ENCODE measurements at regions not wholly inside any gene's neighbourhood (a gene's known extent, or its start where the extent isn't known, plus 50 kb on each side); places are given as distances from the start of the nearest gene placed in this dataset.
"Not testable (repeated sequence)": the region's sequence is repeated elsewhere in the genome, so short reads cannot be mapped to it uniquely, and the experiment has no call there.

DNA sequence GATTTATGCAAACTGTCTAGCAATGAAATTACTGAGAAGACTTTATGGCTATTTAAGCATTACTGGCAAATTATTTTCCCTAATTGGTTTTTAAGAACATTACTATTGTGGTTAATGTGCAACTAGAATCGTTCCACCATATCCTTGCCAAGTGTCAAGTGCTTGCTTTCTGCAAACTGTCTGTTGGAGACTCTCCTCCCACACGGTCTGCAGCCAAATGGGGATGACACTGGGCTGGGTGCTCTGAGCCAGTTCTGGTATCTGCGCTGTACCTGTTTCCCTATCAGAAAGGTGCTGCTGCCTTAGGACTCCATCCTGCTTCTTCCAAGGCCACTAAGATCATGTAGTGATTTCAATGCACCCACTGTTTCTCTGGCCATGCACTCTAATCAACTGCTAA, 110.4 kb downstream of the RAMP3 start:
- no peak for DNase-seq (ENCODE audit: low spot score)

DNA sequence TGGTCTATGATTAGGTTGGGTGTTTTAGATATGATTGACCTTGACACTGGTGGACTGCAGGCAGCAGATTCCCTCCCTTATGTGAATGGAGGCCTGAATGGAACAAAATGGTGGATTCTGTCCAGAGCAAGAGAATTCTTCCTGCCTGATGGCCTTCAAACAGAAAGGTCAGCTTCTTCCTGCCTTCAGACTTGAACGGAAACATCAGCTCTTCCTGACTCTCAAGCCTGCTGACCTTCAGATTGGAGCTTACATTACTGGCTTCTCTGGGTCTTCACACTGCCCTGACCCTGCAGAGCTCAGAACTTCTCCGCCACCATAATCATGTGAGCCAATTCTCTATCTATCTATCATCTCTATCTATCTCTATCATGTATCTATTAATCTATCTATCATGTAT, 111.6 kb downstream of the RAMP3 start:
- no peak for DNase-seq (ENCODE audit: low spot score)

DNA sequence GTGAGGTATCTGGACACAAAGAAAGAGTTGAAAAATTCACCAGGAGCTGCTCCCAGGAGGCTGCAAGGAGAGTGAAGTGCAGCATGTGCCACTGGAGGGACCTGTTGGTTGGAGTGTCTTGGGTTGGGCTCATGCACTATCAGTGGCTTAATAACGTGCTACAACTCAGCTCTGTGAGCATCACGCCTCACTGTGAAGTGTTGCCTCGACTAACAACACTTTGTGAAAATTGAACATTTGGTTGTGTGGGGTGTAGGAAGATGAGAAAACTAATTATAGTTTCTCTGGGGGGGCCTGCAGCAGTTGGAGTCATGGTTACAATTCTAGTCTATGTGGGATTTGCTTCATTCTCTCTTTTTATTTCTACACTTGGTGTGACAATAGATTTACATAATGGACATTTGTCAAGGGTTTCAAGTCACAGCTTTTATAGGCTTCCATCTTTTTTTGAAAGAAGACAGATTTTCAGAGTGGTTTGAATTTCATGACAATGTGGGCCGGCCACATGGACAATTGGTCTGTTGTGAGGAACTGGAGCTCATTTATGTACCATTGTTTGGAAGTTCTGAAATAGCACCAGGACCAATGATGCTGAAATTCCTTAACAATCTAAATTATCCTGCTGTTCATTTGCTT, 121.3 kb downstream of the RAMP3 start:
- DNase-seq (ENCODE audit: low spot score): no peak

DNA sequence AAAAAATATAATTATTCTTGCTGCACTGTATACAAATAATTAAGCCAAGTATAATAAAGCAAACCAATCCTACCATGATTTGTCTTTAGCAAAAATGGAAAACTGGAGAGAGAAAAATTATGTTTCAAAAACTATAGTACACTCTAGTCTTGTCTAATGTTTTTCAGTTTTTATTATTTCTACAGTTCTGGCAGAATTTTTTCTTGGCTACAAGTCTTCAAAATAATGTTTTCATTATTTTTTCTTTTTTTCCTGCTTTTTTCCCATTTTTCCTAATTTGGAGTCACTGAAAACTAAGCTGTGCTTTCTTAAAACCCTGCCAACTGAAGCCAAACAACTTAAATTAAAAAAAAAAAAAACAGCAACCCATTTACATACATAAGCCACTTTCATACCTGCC, 132.0 kb downstream of the RAMP3 start:
- DNase-seq (ENCODE audit: low spot score): not testable (repeated sequence)

DNA sequence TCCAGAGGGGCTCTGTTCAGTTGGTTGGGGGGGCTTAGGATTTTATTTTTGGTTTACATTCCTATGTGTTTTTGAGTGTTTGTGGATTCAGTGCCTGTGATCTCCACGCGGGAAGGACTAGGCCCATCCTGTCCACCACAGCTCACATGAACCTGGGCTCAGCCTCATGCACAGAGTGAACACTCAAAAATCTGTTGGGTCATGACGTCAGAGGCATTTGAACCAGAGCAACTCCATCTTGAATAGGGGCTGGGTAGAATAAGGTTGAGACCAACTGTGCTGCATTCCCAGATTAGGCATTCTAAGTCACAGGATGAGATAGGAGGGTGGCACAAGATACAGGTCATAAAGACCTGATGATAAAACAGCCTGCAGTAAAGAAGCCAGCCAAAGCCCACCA, 133.3 kb downstream of the RAMP3 start:
- no peak for DNase-seq (ENCODE audit: low spot score)

DNA sequence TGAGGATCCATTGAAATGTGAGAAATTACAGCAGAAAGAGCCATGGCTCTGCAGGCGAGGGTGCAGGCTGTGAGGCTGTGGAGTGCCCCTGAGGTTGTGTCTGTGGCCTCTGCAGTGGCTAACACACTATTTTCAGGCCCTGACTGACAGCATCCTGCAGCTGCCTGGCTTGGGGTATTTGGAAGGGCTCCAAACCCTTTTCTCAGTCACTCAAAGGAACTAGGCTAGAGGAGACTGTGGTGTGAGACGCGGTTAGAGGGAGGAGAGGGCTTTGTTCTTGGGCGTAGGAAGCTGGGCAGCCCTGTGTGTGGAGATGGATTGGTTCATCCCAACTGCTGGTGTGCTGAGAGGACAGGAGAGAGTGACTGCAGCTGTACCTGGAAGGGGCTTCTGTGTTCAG, 134.9 kb downstream of the RAMP3 start:
- no peak for DNase-seq (ENCODE audit: low spot score)

DNA sequence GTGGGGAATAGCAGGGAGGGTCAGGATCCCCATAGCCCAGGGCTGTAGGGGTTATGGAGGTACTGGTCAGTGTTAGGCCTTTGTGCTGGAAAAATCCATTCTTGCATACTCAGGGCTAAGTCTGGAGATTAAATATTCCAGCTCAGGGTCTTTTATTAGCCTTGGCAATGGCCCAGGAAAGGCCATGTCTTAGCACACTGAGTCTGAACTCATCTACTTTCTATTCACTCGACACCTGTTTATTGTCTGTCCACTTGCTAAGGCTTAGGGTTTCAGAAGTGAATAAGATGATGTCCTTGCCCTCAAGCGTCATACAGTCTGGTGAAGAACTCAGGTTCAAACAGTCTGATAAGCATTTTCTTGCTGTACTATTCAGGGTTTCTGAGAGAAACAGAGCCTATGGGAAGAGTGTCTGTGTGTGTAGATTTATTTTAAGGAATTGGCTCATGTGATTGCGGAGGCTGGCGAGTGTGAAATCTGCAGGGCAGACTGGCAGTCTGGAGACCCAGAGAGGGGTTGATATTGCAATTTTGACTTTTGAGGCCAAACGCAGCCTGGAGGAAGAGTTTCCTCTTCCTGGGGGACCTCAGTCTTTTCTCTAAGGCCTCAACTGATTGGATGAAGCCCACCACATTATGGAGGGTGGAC, 135.8 kb downstream of the RAMP3 start:
- DNase-seq (ENCODE audit: low spot score): no peak

DNA sequence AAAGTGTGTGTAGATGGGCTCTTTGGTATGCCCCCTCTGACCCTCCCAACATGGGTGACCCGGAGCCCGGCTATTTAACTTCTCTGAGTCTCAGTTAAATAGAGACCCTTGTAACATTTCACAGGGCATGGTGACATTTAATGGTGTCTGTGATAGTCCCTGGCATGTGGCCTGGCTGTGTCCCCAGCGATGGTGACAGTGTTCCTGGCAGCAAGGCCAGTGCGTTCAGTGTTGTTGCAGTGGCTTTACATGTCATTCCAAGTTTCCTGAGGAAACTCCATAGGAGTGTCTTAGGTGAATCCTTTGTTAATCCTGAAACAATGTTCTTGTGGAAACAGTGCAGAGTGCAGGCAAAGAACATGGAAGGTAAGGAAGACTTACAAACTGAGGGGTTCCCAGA, 137.0 kb downstream of the RAMP3 start:
- no peak for DNase-seq (ENCODE audit: low spot score)

DNA sequence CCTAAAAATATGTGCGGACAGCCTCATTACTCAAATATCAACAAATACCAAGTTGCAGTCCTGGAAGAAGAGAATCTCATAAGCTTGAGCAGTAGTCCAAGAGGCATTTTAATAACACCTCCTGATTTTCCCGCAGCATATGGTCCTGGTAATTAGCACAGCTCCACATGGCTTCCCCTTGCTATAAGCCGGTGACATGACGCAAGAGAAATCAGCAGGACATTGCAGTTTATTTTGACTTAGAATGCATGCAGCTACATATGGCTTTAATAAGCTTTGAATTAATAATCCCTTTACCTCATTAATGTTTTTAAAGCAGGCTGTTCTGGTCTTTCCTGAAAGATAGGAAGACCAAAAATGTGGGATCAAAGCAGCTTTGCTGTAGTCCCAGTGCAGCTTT, 137.6 kb downstream of the RAMP3 start:
- DNase-seq (ENCODE audit: low spot score): no peak

DNA sequence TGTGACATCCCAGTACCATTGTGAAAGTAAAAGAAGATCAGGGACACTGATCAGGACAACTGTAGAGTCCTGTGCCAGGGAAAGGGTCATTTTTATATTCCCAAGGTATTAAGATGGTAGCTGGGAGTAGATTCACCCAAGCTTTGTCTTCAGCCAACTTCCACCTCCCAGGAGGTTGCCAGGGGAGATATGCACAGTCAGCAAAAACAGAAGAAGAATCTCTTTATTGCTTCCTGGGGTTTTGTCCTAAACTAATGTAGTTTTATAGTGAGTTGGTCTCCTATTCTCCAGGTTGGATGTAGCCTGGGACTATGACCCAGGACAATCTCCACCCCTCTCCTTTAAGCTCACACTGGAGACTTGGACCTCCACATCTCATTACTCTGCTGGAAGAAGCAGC, 139.2 kb downstream of the RAMP3 start:
- DNase-seq (ENCODE audit: low spot score): no peak

DNA sequence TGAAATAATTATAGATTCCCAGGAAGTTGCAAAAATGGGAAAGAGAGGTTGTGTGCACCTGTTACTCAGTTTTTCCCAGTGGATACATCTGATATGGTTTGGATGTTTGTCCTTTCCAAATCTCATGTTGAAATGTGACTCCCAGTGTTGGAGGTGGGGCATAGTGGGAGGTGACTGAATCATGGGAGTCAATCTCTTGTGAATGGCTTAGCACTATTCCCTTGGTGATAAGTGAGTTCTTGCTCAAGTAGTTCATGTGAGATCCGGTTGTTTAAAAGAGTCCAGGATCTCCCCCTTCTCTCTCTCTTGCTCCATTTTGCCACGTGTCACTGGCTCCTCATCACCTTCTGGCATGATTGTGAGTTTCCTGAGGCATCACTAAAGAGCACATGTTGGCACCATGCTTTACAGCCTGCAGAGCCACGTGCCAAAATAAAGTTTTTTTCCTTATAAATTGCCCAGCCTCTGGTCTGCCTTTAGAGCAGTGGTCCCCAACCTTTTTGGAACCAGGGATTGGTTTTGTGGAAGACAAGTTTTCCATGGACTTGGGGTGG, 149.2 kb downstream of the RAMP3 start:
- no peak for DNase-seq (ENCODE audit: low spot score)

DNA sequence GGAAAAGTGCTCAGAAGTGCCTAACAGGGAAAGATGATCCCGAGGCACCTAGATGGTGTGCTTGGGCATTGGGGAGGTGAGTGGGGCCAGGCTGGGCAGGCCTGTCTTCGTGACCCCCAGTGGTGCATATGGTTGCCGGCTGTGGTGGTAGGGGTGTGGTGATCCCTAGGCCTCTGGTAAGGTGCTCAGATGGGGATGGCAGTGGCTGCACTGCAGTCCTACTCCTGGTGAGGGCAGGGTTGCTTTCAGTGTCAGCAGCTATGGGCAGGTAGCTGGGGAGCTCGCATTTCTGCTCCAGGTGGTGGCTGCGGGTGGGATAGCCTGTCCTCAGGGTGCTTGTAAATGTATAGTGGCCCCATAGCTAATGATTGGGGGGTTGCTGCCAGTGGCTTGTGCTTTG, 154.0 kb downstream of the RAMP3 start:
- no peak for DNase-seq (ENCODE audit: low spot score)

DNA sequence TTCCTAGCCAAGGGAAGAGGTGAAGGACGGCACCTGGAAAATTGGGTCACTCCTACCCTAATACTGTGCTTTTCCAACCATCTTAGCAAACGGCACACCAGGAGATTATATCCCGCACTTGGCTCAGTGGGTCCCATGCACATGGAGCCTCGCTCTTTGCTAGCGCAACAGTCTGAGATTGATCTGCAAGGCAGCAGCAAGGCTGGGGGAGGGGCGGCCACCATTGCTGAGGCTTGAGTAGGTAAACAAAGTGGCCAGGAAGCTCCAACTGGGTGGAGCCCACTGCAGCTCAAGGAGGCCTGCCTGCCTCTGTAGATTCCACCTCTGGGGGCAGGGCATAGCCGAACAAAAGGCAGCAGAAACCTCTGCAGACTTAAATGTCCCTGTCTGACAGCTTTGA, 157.9 kb downstream of the RAMP3 start:
- DNase-seq (ENCODE audit: low spot score): not testable (repeated sequence)

DNA sequence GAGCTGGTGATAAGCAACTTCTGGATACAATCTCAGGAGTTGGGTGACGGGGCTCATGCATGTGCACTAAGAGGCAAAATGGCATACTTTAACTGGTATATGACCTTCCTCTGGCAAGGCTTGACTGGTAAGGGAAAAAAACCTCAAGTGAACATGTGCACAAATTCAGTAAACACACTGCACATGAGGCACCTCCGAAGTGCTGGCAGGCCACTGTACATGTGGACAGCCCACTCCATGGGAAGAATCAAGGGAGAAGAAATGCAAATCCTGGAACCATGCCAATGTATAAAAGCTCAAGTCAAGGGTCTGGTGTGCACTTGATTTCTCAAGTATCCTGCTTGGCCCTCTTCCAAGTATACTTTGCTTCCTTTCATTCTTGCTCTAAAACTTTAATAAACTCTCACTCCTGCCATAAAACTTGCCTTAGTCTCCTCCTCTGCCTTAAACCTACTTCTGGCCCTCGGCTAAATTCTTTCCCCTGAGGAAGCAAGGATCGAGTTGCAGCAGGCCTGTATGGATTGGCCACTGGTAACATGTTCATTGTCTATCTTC, 167.2 kb downstream of the RAMP3 start:
- DNase-seq (ENCODE audit: low spot score): no peak

DNA sequence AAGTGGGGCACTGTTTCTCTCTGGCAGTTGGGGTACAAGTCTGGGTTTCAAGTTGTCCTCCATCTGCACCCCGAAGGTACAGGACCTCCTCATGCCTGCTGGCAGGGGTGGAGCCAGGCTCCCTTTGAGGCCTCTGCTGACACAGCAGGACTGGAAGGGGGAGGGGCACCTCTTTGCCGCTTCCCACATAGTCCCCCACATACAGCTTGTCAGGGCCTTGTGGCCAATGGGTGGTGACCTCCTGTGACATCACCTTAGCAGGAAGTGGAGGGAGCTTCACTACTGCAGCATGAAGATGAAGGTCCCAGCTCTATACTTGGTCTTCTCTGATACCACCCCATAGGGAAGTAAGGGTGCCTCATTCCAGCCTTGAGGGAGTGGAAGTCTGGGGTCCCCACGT, 167.8 kb downstream of the RAMP3 start:
- DNase-seq (ENCODE audit: low spot score): no peak

DNA sequence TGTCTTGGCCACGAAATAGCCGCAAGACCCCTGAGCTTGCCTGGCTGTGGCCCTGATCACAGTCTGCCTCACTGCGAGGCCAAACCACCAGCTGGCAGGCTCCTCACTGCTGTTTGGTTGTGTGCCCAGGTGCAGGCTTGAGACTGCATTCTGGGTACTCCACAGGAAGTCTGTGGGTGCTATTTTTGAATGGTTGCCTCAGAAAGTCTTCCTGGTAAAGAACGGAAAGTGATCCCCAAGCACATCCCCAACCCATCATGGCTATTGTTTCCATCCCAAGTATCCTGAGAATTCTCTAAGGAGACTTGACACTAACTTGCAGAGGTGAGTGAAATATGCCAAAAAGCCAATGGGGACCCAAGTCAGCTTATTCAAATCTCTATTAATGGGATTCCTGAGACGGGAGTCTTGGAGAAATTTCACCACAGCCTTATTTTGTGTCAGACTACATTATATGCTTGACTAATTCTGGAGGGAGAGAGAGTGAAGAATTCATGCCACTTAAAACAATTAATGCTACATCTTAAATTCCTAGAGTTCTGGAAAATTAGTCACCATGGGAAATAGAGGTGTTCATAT, 170.9 kb downstream of the RAMP3 start:
- no peak for DNase-seq (ENCODE audit: low spot score)

DNA sequence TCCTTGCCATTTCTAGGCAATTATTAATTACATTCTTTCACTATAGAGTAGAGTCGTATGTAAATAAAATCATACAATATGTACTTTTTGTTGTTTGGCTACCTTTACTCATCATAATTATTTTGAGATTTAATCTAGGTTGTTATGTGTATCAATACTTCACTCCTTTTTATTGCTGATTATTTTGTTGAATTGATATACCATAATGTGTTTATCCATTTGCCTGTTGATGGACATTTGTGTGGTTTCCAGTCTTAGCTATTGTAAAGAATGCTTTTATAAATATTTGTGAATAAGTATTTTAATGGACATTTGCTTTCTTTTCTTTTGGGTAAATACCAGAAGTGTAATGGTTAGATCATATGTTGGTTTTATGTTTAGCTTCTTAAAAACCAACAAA, 174.0 kb downstream of the RAMP3 start:
- DNase-seq (ENCODE audit: low spot score): no peak

DNA sequence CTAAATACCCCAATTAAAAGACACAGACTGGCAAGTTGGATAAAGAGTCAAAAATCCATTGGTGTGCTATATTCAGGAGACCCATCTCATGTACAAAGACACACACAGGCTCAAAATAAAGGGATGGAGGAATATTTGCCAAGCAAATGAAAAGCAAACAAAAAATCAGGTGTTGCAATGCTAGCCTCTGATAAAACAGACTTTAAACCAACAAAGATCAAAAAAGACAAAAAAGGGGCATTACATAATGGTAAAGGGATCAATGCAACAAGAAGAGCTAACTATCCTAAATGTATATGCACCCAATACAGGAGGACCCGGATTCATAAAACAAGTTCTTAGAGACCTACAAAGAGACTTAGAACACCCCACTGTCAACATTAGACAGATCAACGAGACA, 177.4 kb downstream of the RAMP3 start:
- not testable (repeated sequence) for DNase-seq (ENCODE audit: low spot score)

DNA sequence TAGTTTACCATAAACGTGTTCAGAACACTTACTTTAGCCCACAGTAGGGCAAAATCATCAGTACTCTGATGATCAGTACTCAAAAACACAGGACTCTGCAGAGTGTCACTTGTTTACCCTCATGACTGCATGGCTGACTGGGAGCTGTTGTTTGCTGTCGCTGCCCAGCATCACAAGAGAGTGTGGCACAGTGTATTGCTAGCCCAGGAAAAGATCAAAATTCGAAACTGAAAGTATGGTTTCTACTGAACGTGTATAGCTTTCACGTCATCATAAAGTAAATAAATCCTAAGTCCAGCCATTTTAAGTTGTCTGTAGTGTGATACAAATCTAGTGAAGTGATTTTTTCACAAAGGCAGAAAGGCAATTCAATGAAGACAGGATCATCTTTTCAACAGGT, 184.6 kb downstream of the RAMP3 start:
- no peak for DNase-seq (ENCODE audit: low spot score)

DNA sequence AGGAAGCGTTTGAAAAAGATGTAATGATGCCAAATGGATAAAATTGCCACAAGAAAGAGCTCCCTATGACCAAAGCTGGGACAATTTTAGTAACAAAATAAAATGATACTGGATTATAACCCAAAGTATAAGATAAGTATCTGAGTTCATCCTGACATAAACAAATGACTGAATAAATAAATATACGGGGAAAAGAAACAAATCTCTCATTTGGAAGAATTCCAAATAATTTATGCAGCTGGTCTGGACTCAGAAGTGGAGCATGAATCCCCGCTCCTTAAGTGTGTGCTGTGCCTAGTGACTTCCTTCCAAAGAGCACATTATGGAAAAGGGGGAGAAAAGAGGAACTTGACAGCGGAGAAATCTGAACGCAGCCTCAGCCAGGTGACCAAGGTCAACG, 186.2 kb downstream of the RAMP3 start:
- DNase-seq (ENCODE audit: low spot score): no peak

DNA sequence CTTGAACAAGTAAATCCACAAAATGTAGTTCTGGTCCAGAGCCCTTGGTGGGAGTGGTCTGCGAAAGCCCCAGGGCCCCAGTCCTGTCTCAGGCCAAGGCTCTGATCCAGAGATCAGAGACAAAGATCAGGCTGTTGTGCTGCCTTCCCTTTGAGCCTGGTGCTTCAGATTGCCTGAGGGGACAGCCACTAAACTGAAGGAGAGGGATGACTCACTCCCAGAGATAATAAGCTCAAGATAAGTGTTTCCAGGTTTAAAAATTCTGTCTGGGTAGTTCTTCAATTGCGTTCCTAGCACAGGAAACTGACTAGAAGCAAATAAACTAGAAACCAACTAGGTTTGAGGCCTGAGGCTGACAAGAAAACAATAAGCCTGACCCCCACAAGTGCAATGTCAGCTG, 190.2 kb downstream of the RAMP3 start:
- peak; percentile 5 for DNase-seq (ENCODE audit: low spot score)

DNA sequence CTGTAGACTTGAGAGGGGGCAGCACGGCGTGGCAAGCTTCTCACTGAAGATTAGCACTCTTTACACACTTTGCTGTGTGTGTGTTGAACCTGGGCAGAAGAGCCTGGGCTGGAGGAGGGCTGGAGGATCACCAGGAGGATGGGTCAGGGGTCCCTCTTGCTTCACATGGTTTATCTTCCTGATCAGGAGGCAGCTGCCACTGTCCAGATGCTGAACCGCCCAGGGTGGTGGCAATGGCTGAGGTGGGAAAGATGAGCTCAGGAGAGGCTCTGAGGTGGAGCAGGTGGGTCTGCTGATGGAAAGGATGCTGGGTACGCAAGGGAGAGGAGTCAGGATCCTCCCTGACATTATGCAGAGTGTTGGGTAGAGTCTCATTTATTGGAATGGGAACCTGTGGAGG, 191.5 kb downstream of the RAMP3 start:
- no peak for DNase-seq (ENCODE audit: low spot score)

DNA sequence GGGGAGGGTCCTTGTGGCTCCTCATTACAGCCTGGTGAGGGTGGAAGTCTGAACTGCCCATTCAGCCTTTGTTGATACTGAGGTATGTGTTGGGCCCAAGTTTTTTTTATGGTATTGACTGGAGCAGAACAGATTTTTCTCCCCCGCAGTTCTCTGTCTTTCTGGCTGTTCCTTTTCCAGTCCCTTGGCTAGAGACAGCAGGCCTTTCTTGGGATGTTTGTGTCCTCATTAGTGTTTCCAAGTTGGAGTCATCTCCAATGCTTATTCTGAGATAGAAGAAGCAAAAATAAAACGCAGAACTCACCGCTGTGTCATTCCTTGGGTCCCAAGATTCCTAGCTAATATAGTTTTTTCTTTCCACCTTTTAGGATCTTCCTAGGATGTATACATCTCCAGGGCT, 193.3 kb downstream of the RAMP3 start:
- DNase-seq (ENCODE audit: low spot score): no peak

Data from putamen (tissue), 1 donor.